Calu3 (cell line): ENCODE measurements at regions not wholly inside any gene's neighbourhood (a gene's known extent, or its start where the extent isn't known, plus 50 kb on each side); places are given as distances from the start of the nearest gene placed in this dataset.
"Not testable (repeated sequence)": the region's sequence is repeated elsewhere in the genome, so short reads cannot be mapped to it uniquely, and the experiment has no call there.

Experiments
- BruUV-seq: library from RNA; stranded (reverse); fragments of 400-500 nt; replicated peaks from 2 replicates; lab custom pipeline; 2021; lab: Mats Ljungman, UMichigan
- CTCF ChIA-PET: fragments of 300-600 bp; sonication (Branson Sonifier 250); formaldehyde crosslinking; loops from one replicate; lab custom pipeline; 2022; ENCODE audit warnings: antibody characterized with exemption; lab: Charles Lee
- DNase-seq: peaks from one replicate; pipeline ENCODE4 v3.0.0; 2022
- H3K27ac Mint-ChIP-seq: one replicate; pipeline ENCODE4 v1.8.0; 2022; ENCODE audit warnings: mixed read lengths; ENCODE audit not compliant: unreplicated experiment
- H3K27me3 Mint-ChIP-seq: one replicate; pipeline ENCODE4 v1.8.0; 2022; ENCODE audit warnings: mixed read lengths; ENCODE audit not compliant: unreplicated experiment
- H3K36me3 Mint-ChIP-seq: one replicate; pipeline ENCODE4 v1.8.0; 2022; ENCODE audit warnings: mild to moderate bottlenecking, moderate library complexity, mixed read lengths; ENCODE audit not compliant: insufficient read depth, unreplicated experiment
- H3K4me1 Mint-ChIP-seq: one replicate; pipeline ENCODE4 v1.8.0; 2022; ENCODE audit warnings: mild to moderate bottlenecking, low read depth, mixed read lengths; ENCODE audit not compliant: unreplicated experiment
- H3K4me3 Mint-ChIP-seq: one replicate; pipeline ENCODE4 v1.8.0; 2022; ENCODE audit warnings: mild to moderate bottlenecking, low read depth, moderate library complexity, mixed read lengths; ENCODE audit not compliant: unreplicated experiment
- H3K9me3 Mint-ChIP-seq: one replicate; pipeline ENCODE4 v1.8.0; 2022; ENCODE audit warnings: low read depth, mixed read lengths; ENCODE audit not compliant: unreplicated experiment
- CTCF ChIP-seq: fragments of 200-600 bp; IDR thresholded peaks from one replicate; pipeline ENCODE4 v1.8.0; 2022; ENCODE audit warnings: antibody characterized with exemption; ENCODE audit not compliant: unreplicated experiment
- intact Hi-C: fragments of 100-400 bp; cut with micrococcal nuclease; formaldehyde crosslinking; loops from one replicate; pipeline ENCODE4 v1.10.0; 2022; ENCODE audit not compliant: unreplicated experiment

DNA sequence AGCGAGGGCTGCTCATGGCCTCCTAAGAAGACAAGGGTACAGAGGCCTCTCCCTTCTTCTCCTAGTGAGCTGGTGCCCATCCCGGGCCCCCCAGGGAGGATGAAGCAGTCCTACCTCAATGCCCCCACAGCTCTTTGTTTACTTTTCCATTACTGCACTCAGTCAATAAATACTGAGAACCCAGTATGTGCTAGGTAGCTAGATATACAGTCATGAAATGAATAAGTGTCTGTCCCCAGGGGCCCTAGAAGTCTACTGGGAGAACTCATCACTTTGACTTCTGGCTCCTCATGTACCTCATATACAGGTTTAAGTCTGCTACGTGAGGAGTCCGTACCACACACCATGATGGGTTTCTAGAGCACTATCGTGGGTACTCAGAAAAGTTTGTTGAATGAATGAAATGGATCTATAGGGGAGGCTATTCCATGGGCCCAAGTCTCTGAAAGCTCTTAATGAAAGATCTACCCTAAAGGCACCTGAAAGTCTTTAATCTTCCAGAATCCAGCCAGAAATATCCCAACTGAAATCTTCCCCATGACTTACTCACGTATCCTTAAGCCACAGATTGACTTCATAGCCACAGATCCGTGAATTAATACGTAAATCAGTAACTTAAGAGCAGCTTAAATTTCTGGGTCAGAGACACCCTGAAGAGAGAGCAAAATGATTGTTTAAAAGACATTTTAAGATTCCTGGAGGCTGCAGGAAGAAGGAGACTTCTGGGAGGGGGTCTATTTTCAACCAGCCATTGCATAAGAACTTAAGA, 51.6 kb upstream of the POMP start:
- H3K4me1 Mint-ChIP-seq, result no peaks in the 10 kb centered on the region
- no peaks in the 10 kb centered on the region for H3K9me3 Mint-ChIP-seq
- intact Hi-C loops, result no loop called here
- CTCF ChIA-PET, result no interaction called here
- TF ChIP-seq CTCF, result no peak
- no peaks in the 10 kb centered on the region for H3K36me3 Mint-ChIP-seq
- BruUV-seq, result no TSS peak
- no peak overlapping the region for H3K27ac Mint-ChIP-seq
- peaks cover 14% of the 10 kb centered on the region for H3K27me3 Mint-ChIP-seq
- H3K4me3 Mint-ChIP-seq, result no peak overlapping the region
- DNase-seq, result no peak

DNA sequence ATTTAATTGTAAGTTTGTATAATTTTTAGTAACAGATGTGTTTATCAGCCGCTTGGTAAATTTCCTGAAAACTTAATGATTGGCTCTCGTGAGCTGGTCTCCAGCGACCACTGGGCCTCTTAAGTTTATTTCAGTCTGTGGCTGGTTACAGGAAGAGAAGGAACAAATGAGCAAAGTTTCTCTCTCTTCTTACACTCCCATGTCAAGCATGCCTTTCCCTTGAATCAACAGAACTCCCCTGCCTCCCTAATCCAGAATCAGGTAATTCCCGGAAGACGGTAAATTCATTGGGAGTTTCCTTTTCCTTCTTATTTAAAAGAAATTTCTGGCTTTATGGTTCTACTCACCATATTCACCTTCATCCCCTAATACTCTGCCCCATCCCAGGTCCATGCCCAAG, 52.5 kb upstream of the POMP start:
- BruUV-seq, result no TSS peak
- Mint-ChIP-seq H3K4me3 (no peak overlapping the region), H3K36me3 (no peaks in the 10 kb centered on the region), H3K9me3 (no peaks in the 10 kb centered on the region), H3K4me1 (no peaks in the 10 kb centered on the region), H3K27ac (no peak overlapping the region), H3K27me3 (peaks cover 23% of the 10 kb centered on the region)
- DNase-seq, result no peak
- CTCF ChIA-PET, result no interaction called here
- no peak for TF ChIP-seq CTCF
- intact Hi-C loops, result no loop called here

DNA sequence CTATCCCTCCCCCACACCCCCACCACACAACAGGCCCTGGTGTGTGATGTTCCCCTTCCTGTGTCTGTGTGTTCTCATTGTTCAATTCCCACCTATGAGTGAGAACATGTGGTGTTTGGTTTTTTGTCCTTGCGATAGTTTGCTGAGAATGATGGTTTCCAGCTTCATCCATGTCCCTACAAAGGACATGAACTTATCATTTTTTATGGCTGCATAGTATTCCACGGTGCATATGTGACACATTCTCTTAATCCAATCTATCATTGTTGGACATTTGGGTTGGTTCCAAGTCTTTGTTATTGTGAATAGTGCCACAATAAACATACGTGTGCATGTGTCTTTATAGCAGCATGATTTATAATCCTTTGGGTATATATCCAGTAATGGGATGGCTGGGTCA, 53.8 kb upstream of the POMP start:
- H3K4me3 Mint-ChIP-seq, CTCF ChIA-PET, DNase-seq, H3K4me1 Mint-ChIP-seq, H3K36me3 Mint-ChIP-seq, H3K27ac Mint-ChIP-seq, intact Hi-C loops, H3K9me3 Mint-ChIP-seq, BruUV-seq: not testable (repeated sequence)
- peaks cover 23% of the 10 kb centered on the region for H3K27me3 Mint-ChIP-seq

DNA sequence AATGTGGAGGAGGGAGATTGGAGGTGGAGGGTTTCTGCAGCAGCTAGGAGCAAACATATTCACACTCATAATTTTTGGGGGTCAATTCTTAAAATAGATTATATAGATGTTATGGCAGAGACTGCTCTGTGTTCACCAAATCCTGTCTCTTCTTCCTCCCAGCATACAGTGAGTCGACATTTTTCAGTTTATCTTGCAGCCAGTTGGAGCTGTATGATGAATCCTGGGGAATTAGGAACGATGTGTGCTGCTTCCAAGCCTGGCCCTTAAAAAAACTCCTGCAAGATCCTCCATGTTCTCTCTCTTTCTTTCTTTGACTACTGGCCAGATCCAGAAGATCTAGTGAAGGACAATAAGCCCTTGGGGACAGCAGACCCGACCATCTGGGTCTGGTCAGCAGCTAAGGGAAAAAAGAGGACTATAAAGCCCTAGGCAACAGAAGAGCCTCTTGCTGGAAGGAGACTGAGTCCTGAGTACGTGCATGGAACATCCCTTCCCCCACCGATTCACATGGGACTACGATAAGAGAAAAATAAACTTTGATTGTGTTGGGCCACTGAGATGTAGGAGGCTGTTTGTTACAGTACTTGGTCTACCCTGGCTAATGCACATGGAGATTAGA, 55.8 kb upstream of the POMP start:
- H3K4me1 Mint-ChIP-seq, result no peaks in the 10 kb centered on the region
- no TSS peak for BruUV-seq
- no peak overlapping the region for H3K27ac Mint-ChIP-seq
- H3K9me3 Mint-ChIP-seq, result no peaks in the 10 kb centered on the region
- H3K36me3 Mint-ChIP-seq, result no peaks in the 10 kb centered on the region
- no peak for TF ChIP-seq CTCF
- CTCF ChIA-PET, result no interaction called here
- H3K4me3 Mint-ChIP-seq, result no peak overlapping the region
- DNase-seq, result no peak
- intact Hi-C loops, result no loop called here
- H3K27me3 Mint-ChIP-seq, result peaks cover 23% of the 10 kb centered on the region

- Mint-ChIP-seq H3K27me3 (peaks cover 23% of the 10 kb centered on the region), H3K9me3 (no peaks in the 10 kb centered on the region), H3K4me1 (no peaks in the 10 kb centered on the region), H3K36me3 (no peaks in the 10 kb centered on the region), H3K4me3 (no peak overlapping the region), H3K27ac (no peak overlapping the region)
- no TSS peak for BruUV-seq
- TF ChIP-seq CTCF, result no peak
- DNase-seq, result no peak
- intact Hi-C loops, result no loop called here
- CTCF ChIA-PET, result no interaction called here
Observed at GRCh38 chr13:28602580-28602979, 56.4 kb upstream of the POMP start.
